HG03565 (cell line): ENCODE measurements at regions not wholly inside any gene's neighbourhood (a gene's known extent, or its start where the extent isn't known, plus 50 kb on each side); places are given as distances from the start of the nearest gene placed in this dataset.
"Not testable (repeated sequence)": the region's sequence is repeated elsewhere in the genome, so short reads cannot be mapped to it uniquely, and the experiment has no call there.

Source experiments
- ATAC-seq: cut with Tn5 transposase; IDR thresholded peaks from one replicate; pipeline ENCODE4 v1.9.1; 2021; ENCODE audit warnings: mild to moderate bottlenecking, moderate library complexity; ENCODE audit not compliant: unreplicated experiment

DNA sequence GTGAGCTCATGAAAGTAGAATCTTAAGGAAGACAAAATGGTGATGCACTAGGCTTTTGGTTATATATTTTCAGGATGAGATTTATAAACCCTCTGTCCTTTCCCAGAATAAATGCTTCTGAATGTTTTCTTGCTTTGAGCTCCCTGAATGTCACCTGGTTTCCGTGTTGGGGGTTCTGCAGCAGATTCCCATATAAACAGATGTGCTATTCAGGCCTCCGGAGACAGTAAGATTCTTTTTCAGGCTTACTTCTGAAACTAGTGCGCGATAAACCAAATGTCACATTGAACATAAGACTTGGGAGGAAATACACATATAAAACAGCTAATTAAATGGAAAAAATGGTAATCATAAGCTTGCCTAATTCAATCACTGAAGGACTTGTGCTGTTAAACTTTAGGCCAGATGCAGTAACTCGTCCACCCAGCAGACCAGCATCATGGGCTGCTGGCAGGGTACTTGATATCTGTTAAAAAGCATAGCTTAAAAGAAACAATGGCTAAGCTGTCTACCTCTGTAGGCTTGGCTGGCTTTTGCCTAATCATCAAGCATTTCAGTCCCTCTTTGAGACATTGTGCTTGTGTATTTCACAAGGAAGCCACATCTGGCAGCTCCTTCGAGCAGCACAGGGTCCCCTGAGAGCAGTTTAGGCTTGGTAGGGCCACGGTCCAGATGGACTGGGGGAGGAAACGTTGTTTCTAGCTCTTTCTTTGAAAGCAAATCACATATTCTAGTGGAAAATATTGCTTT, 281.2 kb upstream of the KIAA1217 start:
- no peak for ATAC-seq

DNA sequence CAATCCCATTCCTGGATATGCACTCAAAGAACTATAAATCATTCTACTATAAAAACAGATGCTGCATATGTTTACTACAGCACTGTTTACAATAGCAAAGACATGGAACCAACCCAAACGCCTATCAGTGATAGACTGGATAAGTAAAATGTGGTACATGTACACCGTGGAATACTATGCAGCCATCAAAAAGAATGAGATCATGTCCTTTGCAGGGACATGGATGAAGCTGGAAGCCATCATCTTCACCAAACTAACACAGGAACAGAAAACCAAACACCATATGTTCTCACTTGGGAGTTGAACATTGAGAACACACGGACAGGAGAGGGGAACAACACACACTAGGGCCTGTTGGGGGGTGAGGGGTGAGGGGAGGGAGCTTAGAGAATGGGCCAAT, 274.9 kb upstream of the KIAA1217 start:
- ATAC-seq, result not testable (repeated sequence)

DNA sequence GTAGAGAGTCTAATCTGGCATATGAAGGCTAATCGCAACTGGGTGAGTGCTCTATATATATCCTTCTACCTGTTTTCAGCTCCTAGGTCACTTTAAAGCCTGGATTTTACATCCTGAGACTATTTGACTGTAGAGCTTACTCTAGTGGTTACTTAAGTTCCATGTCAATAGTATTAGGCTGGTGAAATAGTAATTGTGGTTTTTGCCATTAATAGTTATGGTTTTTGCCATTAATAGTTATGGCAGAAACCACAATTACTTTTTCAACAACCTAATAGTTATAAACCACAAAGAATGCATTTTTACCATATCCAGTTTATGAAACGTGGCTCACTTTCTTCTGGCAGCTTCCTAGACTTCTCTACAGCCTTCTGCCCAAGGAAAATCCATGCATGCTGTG, 263.1 kb upstream of the KIAA1217 start:
- ATAC-seq, result no peak

DNA sequence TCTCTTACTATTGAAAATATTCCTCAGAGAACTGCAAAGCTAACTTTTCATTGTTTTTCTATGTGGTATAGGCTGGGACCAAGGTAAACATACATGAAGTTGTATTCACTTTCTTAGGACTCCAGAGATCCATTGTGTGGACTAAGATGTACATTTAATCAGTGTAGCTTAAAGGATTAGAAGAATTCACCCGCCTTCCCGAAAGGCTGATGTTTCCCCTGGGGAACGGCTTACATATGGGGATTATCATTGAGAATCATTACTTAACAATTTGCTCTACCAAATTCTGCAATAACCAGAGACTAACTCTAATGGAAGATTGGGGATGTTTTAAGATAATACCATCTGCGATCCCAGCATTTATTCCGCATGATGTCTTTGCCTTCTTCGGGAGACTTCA, 257.1 kb upstream of the KIAA1217 start:
- ATAC-seq, result no peak

DNA sequence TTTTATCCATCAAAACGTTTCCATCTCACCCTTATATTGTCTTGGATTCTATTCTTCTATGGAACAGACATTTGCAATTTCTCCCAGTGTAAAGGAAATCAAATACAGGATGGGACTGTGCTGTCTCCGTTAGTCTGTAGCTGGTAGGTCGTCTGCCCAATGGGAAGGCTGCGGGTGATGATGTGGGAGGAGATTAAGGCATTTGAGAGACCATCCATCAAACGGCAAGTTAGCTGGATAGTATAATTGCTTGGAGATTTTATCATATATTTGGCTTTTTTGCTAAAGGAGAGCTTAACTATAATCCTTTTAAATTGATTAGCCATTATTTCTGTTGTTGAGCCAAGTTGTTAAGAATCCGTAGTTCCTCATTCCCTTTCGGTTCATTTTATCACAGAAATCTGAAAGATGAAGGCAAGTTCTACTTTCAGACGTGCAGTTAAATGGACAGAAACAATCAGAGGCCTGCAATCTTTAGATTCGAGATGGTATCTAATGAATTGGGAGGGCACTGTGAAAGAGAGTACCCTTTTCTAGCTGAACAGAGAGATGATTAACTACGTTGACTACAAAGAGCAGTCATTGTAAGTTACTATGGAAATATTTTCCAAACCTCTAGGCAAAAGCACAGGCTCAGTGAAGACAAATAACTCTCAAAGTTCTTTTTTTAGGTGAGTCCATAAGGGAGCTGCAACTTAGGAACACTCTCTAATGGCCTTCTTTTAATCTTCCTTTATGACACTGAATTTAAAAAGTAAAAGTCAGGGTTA, 253.3 kb upstream of the KIAA1217 start:
- ATAC-seq, result no peak

DNA sequence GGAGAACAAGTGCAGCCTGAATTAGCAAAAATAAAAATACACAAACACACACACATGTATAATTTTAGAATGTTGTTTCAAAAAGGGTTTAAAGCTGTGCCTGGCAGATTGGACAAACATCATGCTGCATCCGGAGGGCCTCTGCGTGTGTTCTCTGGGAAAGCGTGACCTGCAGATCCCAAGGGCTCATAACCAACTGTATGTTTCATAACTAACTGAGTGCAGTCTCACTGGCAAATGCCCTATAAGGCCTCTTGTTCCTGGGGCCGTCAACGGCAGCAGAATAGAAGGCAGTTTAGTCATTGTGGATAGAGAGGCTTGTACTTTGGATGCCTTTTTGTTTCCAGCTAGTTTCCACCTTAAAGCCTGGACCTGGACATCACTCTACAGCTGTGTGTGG, 243.8 kb upstream of the KIAA1217 start:
- ATAC-seq, result no peak

DNA sequence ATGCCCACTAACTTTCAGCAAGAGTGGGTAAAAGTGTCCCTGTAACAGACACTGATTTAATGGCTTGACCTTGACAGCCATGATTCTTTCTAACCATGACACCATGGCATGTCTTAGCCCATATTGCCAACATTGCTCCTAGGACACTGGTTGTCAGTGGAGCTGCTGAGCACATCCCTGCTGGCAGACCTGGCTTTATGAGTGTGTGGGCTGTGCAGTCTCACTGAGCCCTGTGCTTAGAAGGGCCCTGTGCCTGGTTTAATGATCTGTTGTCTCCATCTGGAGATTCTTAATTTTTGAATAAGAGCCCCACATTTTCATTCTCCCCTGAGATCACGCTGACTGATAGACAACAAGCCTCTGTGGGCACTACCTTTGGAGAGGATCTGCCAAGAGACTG, 243.1 kb upstream of the KIAA1217 start:
- ATAC-seq, result no peak

DNA sequence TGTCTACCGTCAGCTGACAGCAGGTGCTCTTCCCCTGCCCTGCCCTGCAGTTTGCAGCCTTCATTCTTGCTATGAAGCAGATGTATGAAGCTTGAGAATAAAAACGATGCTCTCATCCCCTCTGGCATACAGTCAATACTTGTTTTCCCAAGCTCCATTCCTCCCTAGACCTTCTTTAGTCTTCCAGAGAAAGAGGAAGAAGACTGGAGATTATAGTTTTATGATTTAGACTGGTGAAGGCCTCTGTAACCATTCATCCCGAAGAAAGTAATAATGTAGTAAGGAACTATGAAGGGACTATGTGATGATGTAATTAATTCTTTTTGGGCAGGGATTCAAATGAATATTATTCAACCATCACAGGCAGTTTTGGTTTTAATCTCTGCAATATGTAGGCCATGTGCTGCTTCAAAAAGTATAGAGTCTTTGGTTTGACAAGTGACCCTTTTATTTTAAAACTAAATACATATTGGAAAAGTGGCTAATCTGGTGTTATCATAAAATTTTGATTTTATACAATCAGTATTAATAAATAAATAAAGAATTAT, 242.4 kb upstream of the KIAA1217 start:
- no peak for ATAC-seq

DNA sequence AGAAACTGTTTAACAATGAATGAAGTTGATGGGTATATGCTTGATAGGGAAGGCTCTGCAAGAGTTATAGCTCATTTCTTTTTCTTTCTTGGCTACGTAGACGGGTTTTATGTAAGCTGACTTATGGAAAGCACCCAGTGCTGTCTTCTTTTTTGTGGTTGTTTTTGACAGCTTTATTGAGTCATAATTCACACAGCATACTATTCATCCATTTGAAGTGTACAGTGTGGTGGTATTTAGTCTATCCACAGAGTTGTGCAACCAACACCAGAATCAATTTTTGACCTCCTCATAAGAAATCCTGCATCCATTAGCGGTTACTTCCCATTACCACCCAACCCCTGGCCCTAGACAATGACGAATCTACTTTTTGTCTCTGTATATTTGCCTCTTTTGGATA, 240.6 kb upstream of the KIAA1217 start:
- no peak for ATAC-seq

DNA sequence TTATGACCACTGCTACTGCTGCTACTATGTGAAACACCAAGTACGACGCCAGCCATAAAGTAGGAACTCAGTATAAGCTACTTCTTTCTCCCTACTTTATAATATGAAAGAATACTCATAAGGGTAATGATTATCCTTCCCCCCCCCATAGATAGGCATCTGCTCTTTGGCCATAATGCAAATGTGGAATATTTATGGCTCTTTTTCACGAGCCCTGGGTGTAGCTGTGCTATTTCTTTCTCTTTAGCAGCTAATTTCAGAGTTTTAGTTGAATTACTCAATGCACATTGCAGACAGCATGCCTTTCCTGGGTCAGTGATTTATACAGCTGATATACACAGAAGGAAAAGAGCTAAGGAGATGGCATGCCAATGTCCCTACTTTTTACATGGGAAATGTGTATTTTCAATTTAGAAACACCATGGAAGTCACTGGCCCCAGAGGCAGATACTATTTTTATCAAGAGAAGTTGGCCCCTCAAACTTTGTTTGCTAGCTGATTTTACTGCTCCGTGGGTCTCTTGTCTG, 234.1 kb upstream of the KIAA1217 start:
- no peak for ATAC-seq

DNA sequence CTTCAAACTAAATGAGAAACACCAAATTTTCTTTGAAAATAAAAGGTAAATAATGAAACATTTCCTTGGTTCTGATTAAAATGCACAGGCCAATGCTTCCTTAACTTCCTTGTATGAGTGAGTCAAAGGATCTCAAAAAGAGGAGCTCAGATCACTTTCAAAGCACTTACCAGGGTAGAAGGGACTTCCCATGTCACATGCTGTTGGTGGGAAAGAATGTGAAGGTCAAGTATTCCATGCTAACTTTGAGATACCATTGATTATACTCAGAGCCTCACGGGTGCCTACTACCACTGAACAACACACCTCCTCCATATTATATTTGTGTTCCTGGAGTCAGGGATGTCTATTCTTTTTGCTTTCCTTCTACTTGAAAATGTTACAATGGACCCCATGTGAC, 233.5 kb upstream of the KIAA1217 start:
- ATAC-seq, result no peak

DNA sequence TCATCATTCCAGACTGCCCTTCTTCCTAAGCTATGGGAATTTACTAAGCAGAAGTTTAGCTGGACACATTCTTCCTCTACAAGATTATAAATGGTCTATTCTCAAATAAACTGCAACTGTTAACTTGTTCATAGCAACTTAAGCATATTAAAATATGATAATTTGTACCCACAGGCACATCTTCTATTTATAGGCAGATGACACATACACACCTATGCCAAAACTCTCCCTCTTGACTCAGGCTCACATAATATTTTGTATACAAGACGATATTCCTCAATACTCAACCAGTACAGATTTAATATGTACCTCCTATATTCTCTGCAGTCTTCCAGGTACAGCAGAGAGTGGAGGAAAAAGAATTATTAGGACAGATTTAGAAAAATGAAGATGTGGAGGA, 232.7 kb upstream of the KIAA1217 start:
- no peak for ATAC-seq

DNA sequence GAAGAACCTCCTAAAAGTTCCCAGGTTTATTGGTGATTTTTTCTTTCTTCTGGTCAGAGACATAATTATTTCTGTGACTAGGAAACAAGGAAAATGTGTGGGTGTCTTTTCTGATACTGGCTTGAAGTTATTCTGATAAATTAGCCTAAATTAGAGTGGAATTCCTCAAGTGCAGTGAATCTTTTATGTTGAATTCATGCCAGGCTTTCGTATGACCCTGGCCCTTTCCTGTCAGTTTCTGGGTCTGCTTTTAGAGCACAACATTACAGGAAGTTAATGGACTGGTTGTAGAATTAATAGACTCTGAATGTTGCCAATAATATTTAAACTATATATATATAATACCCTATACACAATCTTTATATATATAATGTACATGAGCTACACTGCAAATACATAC, 230.6 kb upstream of the KIAA1217 start:
- no peak for ATAC-seq

DNA sequence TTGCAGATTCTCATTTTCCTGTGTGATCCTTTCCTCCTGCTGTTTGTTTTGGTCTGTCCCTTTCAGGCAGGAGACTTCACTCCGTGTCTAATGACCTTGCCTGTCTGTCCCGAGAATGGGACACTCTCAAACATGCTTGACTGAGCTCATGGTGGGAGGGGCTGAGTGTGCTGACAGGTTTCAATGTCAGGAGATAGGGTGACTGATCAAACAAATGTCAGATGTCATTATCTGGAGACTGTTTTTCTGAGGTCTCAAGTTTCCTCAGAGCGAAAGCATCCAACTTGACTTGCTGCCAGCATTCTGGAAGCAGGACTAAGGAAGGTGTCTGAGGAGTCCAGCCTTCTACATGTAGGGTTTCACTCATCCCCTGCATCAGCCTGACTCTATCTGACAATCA, 228.8 kb upstream of the KIAA1217 start:
- no peak for ATAC-seq

DNA sequence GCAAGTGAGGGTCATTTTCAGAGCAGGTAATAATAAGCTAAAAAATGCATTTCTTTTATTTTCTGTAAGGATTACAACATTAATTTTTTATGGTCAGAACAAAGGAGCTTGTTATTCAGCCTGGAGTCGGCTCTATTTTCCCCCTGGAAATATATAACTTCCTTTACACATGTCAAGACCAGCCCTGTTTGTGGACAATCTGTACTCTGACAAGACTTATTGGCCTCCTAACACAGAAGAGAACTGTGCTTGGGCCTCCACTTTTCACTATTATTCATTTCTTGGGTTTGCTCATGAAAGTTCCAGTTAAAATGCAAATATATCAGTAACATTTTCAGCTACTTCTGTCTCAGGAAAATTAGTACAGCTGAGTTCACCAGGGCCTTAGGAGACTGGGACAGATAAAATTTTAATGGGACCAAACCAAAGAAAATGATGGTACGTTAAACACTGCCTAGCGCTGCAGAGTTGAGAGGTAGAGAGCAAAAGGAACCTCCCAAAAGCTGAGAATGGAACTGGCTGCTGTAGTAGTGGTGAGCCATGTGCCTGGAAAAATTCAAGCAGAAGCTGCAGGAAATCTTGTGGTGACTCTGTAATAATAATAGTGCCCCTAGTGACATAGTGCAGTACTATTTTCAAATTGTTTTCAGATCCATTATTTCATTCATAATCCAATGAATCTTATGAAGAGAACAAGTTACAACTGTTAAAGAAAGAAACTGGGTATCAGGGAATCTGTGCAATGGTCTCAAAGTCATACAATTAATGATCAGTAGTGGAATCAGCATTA, 227.2 kb upstream of the KIAA1217 start:
- ATAC-seq, result no peak

DNA sequence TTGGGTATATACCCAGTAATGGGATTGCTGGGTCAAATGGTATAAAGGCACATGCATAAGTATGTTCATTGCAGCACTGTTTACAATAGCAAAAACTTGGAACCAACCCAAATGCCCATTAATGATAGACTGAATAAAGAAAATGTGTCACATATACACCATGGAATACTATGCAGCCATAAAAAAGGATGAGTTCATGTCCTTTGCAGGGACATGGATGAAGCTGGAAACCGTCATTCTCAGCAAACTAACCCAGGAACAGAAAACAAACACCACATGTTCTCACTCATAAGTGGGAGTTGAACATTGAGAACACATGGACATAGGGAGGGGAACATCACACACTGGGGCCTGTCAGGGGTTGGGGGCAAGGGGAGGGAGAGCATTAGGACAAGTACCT, 224.5 kb upstream of the KIAA1217 start:
- ATAC-seq, result not testable (repeated sequence)

DNA sequence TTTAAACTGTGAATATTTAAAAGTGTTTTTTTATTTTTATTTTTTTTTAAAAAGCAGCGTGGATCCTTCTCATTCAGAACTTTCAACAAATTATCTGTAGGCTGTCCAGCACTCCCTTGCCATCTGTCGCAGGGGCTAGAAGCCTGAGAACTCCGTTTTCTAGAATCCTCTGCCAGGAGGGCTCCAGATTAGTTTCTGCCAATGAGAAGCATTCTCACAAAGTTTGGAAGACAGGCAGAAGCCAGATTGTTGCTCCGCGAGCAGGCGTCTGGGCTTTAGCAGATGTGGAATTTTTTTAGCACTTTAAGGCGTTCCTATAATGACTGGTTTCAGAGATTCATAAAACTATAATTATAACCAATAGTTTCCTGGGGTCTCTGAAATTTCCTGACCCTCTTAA, 220.9 kb upstream of the KIAA1217 start:
- ATAC-seq, result no peak

DNA sequence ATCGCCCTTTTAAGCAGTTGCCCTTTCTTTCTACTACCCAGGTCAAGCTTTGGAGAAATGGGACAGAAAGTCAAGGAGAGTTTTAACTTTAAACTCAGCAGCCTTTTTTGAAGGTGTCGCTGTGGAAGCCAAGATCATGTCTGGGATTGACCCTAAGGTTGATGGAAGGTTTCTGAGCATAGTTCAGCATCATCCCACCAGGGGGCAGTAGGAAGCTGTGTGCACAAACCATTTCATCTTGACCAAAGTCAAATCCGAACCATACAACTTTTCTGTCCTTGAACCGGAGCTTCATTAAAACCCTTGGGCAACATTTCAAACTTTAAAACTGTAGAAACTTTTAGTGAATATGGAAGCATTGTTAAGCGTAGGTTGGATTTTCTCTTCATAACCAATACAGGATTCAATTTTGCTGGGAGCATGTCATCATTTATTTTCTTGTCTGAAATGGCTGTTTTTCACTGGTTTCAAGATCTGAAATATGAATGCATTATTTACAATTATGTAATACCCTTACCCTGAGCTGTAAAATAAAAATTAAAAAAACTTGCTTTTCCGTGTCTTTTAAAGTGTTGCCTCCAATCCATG, 214.4 kb upstream of the KIAA1217 start:
- ATAC-seq, result peak; percentile 67

DNA sequence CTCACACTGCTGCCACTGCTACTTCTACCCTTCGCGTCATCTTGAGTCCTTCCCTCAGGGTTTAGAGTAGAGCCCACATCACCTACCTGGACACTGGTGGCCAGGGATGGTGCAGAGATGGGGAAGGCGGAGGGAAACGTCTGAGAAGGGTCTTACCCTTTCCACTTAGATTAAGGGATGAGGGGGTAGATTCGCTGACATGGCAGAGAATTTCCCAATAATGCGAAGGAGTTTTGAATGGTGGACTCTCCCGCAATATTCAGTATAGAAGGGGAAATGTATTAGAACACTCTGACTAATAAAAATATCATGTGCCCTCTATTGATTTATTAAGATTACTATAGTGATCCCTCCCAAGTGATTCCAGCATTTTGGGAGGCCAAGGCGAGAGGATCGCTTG, 209.5 kb upstream of the KIAA1217 start:
- ATAC-seq, result no peak

DNA sequence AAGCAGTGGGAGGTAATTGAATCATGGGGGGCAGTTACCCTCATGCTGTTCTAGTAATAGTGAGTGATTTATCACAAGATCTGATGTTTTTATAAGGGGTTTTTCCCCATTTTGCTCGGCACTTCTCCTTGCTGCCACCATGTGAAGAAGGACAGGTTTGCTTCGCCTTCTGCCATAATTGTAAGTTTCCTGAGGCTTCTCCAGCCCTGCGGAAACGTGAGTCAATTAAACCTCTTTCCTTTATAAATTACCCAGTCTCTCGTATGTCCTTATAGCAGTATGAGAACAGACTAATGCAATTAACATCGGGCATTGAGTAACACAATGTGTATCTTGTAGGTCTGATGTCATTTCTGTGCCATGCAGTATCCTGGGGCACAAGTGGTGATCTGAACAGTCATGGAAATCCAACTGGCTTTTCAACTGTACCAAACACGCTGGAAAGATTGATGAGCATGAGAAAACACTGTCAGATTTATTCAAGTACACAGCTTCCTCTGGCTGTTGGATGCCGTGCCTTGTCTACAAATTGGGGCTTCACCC, 208.6 kb upstream of the KIAA1217 start:
- no peak for ATAC-seq

DNA sequence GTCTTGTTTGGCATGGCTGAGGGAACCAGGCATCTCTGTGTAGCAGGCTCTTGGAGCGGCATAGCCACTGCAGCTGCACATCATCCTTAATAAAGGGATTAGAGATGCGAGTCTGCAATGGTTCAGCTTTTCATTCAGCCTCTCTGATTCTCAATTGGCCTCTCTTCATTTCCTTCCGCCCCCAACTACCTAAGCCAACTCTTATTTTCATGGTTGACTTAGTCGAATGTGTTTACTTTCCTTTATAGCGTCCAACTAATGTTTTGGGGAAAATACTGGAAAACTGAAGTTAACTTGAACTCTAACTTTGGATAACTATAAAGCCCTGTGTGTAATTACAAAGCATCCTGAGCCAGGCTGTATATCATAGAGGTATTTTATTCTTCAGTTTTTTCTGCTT, 202.2 kb upstream of the KIAA1217 start:
- ATAC-seq, result no peak
